ENCODE measurements at regions not wholly inside any gene's neighbourhood (a gene's known extent, or its start where the extent isn't known, plus 50 kb on each side); places are given as distances from the start of the nearest gene placed in this dataset.

DNA sequence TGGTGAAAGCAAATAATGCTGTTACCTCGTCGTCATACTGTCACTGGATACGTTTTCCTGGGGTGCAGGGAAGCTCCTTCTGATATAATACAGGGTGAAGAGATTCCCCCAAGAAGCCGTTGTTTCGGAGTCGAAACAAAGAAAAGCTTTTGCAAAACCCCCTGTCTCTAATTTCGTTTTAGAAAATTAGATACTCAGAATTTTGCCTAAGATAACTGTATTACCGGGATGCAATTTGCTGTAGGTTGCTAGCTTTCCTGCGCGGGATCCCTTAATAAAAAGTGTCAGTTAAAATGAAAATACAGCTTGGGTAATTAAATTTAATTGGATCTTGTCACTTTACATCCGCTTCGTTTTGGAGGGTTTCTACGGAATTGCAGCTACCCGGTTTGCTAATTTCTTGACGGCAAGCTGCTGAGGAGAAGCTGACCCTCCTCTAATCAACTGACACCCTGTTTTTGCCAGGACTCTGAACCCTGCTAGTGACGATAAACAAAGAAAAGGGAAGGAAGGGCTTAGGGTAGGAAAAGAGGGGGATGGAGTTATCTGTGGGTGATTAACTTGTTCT, 174.6 kb downstream of the SHOX start:
- no peak for DNase-seq (ENCODE audit: low read depth)

DNA sequence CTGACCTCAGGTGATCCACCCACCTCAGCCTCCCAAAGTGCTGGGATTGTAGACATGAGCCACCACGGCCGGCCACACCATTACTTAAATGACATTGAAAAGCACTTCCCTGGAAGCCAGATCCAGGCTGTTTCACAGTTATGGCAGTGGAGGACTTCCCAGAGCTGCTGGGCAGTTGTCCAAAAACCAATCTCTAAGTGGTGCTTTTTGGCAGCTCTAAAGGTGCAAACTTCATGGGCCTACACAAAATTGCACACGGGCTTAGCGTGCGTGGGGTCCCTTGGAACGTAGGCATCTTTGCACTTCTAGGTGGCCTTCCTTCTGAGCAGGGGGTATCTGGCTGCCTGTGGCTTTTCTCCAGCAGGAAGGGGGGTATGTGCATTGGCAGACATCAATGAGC, 172.3 kb downstream of the SHOX start:
- DNase-seq (ENCODE audit: low read depth), result no peak

DNA sequence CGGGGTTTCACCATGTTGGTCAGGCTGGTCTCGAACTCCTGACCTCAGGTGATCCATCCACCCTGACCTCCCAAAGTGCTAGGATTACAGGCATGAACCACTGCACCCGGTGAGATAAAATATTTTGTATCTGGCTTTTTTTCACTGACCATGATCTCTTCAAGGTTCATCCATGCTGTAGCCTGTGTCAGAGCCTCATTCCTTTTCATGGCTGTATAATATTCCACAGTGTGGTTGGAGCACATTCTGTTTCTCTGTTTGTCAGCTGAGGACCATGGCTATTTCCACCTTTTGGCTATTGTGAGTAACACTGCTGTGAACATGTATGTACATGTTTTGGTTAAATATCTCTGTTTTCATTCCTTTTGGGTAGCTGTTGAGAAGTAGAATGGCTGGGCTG, 169.2 kb downstream of the SHOX start:
- no peak for DNase-seq (ENCODE audit: low read depth)

DNA sequence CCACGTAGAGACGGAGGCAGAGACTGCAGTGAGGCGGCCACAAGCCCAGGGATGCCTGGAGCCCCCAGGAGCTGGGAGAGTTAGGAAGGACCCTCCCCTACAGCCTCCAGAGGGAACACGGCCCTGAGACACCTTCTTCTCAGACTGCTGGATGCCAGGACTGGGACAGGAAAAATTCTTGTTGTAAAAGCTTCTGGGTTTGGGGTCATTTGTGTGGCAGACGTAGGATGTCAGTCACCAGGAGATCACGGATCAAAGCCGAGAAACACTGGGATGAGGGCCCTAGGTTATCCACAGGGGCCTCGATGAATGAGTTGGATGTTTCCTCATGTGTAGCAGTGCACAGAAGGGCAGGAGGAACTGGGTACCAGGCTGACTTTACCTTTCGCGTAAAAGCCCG, 163.7 kb downstream of the SHOX start:
- no peak for DNase-seq (ENCODE audit: low read depth)

DNA sequence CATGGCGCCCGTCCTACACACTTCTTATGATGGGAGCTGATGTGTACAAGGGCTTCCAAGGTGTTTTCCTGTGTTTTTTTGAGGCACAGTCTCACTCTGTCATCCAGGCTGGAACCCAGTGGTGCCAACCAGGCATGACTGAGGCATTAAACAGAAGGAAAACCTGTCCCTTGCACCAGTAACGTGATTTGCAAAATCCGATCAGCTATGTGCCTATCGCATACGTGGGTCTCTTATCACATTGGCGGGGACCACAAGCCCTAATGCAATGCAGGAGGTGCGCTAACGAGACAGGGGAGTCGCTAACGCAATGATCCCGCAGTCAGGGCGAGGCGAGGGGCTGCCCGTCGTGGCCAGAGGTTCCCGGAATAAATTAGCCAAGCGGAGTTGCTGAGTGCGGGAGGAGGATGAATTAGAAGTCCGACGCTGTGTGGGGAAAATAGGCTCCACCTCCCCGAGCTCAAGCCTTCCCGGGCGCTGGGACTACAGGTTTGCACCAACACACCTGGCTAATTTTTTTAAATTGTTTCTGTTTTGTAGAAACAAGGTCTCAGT, 162.7 kb downstream of the SHOX start:
- DNase-seq (ENCODE audit: low read depth), result no peak

DNA sequence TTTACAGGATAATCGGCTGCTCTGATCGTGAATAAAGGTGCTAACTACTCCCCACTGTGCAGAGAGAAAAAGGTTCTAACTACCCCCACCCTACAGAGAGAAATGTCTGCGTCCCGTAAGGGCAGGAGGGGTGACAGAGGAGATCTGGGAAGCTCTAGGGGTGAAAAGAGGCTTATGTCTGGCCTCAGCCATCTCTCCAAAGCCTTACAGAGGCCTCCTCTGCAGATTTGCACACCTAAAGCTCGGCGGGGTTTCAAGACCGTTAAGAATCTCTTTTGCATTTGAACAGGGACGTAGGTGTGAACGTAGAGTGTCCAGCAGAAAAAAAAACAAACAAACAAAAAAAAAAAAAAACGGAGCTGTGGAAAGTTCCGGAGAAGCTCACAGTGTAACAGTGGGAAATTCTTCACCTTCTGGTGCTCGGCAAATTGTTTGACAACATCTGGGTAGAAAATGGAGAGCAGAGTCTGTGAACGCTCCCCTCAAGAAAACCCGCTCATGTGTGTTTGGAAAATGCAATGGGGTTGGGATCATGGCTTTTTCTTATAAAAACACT, 161.0 kb downstream of the SHOX start:
- DNase-seq (ENCODE audit: low read depth), result no peak

DNA sequence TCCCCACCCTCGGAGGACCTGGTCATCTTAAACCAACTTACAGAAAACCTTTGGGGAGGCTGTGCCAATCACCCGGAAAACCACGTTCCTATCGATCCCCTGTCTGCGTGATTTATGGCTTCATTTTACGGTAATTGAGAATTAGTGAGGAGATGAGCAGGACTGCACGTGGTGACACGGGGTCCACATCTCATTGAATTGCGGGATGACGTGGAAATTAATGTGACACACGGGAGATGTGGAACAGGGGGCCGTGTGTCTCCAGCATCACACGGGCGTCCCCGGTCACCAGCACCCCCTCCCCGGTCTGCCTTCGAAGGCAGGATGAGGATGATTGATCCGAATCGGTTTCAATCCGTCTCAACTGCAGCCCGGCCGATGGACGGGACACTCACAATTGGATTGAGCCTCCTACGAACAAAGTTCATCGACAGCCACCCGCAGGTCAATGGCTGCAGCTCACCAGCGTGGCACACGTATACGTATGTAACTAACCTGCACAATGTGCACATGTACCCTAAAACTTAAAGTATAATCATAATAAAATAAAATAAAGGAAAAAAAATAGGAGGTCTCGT, 160.3 kb downstream of the SHOX start:
- no peak for DNase-seq (ENCODE audit: low read depth)

DNA sequence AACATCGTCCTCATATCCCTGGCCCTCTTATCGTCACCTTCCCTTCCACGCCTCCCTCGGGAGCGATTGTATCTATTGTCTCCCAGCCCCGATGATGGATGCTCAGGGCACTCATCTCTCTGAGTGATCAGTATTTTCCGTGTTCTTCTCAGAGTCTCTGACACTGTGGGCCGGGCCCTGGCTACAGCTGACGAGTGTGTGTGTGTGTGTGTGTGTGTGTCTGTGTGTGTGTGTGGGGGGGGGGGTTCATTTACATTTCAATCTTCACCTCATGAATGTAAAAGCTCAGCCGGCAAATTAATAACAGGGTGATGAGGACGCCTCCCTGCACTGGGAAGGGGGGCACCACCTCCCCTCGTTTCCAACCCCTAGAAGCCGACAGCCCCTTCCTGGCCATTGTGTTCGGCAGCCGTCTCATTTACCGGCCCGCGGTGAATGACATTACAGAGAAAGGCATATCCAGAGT, 159.5 kb downstream of the SHOX start:
- no peak for DNase-seq (ENCODE audit: low read depth)

DNA sequence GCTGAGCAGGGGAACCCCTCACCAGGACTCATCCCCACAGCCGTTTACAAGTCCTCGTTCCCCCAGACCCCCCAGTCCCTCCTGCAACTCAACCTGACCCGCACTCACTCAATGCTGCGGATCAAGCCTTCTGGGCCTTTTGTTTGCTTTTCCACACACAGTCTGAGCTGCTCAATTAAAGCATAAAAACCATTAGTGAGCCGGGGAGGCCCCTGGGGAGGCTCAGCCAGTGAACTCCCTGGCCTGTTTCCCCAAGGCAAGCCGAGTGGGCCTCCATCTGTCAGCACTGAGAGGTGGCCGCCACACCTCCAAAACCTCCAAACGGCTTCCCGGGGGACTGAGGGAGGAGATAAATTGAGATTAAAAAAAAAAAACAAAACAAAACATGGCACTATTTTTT, 158.5 kb downstream of the SHOX start:
- no peak for DNase-seq (ENCODE audit: low read depth)

DNA sequence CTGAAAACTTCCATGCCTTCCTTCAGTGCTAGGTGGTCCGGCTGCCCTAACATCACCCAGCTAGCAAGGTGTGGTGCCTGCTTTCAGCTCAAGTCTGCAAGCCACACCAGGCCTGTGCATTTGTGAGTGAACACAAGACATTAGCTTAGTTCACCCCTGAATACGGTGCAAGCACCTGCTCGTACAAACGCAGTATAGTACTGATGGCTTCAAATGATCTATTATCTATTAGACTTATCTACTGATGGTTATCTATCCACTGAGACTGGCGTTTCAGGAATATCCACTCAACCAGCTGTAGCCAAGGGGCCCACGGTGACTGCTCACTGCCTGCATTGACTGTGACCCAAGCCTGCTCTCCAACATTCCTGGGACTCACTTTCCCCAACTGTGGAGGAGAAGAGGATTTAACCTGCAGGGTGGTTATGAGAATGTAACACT, 155.9 kb downstream of the SHOX start:
- no peak for DNase-seq (ENCODE audit: low read depth)

DNA sequence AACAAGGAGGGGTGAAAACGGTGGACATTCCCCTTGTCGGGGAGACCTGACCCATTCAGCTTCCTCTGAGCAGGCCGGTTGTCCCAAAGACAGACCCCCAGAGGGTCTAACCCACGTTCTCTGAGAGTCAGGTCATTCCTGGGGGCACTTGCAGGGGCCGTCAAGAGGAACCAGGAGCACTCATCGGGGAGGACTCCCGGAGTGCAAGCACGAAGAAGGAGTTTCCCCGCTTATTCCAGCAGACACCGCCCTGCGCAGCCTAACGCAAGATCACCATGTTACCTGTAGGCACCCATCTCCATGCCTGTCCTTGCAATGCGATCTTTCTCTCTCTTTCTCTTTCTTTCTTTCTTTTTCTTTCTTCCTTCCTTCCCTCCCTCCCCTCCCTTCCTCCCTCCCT, 154.2 kb downstream of the SHOX start:
- DNase-seq (ENCODE audit: low read depth), result no peak

DNA sequence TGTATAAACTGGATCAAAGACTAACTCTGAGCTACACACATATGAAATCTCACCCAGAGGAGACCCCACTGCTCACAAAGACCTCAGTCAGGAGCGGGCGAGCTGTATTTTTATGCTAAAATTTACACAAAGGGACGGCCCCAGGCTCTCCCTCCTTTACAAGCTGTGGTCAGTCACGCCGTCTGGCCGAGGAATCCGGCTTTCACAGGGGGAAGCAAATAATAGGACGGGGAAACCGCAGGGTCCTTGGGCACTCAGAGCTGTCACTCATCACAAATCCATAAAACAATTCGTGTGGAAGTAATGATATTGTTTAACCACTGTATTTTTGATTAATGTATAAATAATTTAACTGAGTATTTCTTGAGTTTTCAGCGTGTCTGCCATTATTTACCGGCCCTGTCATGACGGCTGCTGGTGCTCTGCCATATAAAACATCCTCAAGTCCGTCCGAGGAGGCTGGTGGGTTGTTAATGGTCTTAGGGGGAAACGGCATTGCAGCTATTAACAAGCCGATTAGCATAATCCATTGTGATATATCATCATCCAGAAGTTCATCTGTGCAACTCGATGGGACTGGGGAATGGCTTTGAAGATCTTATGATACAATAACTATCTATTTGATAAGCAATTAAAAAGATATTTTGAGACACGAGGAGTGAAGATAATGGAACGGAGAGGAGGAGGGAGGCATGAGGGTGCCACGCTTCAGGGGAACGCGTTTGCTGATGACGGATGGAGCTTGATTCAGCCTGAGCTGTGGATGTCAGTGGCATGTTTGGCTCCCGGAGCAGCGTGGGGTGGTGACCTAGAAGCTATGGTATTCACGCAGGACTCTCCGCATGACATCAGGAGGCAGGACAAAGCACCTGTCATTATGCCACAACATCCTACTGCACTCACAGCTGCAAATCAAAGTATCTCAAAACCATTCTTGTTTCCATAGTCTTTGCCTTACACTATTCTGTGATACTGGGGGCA, 150.9 kb downstream of the SHOX start:
- no peak for DNase-seq (ENCODE audit: low read depth)

DNA sequence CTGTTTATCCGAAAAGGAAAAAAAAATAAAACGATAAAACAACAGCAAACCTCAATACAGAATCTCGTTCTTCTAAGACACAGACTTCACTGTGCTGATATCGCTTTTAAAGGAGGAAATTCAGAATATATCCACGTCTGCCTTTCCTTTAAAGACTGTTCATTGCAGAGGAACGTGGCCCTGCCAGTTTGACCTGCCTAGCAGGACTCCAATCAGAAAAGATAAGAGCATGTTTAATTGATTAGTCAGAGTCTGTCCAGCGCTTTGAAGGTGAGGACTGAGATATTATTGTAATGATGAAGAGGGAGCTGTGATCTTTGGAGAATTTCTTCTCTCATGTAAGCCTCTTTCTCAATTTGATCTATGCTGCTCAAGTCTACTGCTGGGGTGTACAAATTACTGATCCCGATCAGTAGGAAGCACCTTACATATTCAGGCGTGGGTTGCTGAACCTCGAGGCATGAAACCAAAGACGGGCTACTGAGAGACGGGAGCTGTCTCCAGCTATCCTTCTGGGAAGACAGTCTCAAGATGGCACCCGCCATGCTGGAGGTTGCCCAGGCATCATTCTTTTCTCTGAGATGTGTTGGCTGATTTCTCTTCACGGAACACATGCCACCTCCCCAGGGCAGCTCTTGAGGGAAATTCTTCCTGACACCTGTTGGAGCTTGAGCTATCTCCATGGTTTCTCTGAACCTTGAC, 146.1 kb downstream of the SHOX start:
- no peak for DNase-seq (ENCODE audit: low read depth)

DNA sequence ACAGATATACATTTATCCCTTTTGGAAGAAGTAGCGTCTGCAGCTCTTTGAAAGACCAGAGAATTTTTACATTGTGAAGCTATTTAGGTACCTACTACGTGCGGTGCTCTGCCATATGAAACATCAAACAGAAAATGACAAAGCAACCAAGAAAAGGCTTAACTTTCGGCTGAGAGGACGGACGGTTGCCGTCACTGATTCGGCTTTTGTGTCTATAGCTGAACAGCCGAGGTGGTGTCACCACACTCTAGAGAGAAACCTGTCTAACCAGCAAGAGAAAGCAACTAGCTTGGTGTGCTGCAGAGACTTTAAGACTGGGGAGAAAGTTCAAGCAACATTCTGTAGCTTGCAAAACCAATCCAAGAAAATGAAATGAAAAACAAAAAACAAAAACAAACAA, 145.5 kb downstream of the SHOX start:
- no peak for DNase-seq (ENCODE audit: low read depth)

DNA sequence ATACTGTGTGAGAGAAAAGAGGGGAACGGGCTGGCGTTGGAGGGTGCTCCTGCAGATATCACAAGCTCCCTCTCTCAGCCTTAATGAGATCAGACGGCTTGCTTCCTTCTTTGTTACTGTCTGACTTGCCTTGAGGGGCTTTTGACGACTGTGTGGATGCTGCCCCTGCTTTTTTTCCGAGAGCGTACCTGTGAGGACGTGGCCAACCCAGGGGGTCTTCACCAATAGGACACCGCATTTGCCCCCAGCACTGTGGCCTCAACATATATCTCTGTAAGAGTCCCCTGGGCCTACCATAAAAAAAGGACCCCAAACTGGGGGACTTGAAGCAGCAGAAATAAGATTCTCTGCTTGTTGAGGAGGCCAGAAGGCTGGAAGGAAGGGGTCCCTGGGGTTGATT, 143.9 kb downstream of the SHOX start:
- no peak for DNase-seq (ENCODE audit: low read depth)

DNA sequence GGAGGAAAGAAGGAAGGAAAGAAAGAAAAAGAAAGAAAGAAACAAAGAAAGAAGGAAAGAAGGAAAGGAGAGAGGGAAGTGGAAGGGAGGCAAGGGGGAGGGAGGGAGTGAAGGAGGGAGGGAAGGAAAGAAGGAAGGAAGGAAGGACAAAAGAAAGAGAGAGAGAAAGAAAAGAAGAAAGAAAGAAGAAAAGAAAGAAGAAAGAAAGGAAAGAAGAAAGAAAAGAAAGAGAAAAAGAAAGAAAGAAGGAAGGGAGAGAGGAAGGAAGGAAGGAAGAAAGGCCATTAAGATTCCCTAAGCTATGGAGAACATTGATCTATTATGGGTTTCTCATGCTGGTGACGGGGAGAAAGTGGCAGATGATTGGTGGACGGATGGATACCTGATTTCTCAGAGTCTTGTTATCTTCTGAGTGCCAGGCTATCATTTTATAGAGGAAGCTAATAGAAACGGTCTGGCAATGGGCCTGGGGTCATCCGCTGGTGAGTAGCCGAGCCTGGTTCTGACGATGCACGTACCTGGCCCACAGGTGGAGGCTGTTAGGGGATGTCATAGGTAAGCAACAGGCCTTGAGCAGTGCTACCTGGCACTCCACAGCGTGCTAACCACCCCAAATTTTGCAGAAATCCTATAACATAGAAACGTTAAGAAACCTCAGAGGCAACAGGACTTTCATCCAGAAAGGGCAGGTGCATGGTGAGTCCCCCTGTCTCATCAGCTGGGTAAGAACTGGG, 142.9 kb downstream of the SHOX start:
- no peak for DNase-seq (ENCODE audit: low read depth)

DNA sequence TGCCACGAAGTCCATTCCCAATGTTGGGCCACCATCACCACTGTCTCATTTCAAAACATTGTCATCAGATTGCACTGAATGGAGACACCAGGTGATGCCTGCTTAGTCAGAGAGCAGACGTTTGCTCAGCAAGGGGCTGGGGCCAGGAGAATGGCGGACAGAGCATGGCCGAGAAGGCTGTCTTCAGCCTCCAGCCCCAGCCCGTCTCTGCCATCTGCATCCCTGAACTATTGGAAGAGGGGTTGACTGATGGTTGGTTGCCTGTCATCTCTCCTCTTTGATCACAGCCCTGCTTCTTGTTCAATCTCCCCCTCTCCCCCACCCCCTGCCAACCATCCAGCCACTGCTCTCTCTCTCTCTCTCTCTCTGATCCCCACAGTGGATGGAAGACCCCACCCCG, 140.9 kb downstream of the SHOX start:
- no peak for DNase-seq (ENCODE audit: low read depth)

DNA sequence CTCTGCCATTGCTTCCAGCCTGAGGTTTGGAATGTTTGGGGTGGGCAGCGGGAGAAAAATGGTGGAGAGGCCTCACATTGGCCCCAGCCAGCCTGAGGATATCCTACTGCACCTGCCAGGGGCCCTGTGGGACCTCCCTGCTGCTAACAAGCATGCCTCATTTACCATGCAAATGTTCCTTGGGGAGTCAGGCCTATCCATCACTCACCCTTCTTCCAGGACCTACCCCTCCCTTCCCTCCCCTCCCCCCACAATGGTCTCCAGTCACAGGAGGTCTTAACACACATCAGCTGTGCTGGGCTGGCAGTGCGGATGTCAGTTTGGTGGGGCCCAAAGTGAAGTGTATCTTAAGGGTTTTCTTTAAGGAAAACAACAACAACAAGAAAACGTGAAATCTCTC, 139.2 kb downstream of the SHOX start:
- DNase-seq (ENCODE audit: low read depth), result no peak

DNA sequence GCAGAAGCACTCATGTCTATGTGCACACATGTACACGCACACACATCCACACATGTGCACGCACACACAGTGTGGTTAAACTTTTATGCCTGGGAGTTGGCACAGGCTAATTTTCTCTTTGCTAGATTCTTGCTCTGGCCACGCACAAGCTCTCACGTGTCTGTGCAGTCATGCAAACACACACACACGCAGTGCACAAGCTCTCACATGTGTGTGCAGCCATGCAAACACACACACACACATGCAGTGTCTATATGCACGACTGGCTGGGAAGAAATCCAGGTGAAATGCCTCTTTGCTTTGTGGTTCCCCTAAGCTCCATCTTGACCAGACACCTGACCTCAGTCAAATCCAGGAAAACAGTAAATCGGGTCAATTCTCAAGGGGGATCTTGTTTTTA, 138.0 kb downstream of the SHOX start:
- DNase-seq (ENCODE audit: low read depth), result no peak

DNA sequence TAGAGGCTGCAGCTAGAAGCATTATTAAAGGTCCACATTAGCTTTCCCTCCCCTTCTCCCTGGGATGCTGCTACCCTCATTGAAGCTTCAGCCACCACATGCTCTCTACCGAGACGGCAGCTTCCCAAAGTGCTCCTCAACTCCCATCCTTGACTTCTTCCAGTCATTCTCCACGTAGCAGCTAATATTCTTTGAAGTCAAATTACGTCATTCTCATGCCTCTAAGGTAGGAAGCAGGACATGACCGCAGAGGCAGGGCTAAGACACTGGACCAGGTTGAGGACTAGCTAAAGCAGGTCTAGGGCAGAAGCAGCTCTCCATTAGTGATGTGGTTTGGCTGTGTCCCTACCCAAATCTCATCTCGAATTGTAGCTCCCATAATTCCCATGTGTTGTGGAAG, 128.3 kb downstream of the SHOX start:
- no peak for DNase-seq (ENCODE audit: low read depth)

DNA sequence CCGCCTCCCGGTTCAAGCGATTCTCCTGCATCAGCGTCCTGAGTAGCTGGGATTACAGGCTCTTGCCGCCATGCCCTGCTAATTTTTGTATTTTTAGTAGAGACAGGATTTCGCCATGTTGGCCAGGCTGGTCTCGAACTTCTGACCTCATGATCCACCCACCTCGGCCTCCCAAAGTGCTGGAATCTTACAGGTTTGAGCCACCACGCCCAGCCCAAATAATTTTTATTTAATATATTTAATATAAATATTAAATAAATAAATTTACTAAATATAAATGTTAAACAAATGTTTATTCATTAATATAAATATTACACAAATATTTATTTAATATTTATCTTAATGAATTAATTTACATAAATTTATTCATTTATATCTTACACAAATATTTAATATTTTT, 120.2 kb downstream of the SHOX start:
- DNase-seq (ENCODE audit: low read depth), result no peak
